PC-9 (cell line): ENCODE measurements at regions not wholly inside any gene's neighbourhood (a gene's known extent, or its start where the extent isn't known, plus 50 kb on each side); places are given as distances from the start of the nearest gene placed in this dataset.

ENCODE experiments used
- BruUV-seq: library from RNA; stranded (reverse); fragments of 400-500 nt; replicated peaks from 2 replicates; lab custom pipeline; 2021; lab: Mats Ljungman, UMichigan
- CTCF ChIA-PET: fragments of 300-600 bp; sonication (Branson Sonifier 250); formaldehyde crosslinking; loops from one replicate; lab custom pipeline; 2022; ENCODE audit warnings: antibody characterized with exemption; lab: Charles Lee
- POLR2A ChIA-PET: fragments of 300-600 bp; sonication (Branson Sonifier 250); formaldehyde crosslinking; loops from one replicate; lab custom pipeline; 2022; ENCODE audit warnings: antibody characterized with exemption; ENCODE audit not compliant: unreplicated experiment; lab: Charles Lee
- DNase-seq, 2 experiments: peaks; one replicate each; pipeline versions ENCODE4 v3.0.0 to v3.0.0-alpha.2; 2015 to 2022; ENCODE audit warnings: mixed read lengths in 1 of 2
- H2AFZ ChIP-seq: fragments of 200-600 bp; sonication (generic); 2 replicates; pipeline ENCODE4 v1.8.1; 2017; ENCODE audit warnings: antibody characterized with exemption
- H3F3A ChIP-seq: fragments of 200-600 bp; sonication (generic); 2 replicates; pipeline ENCODE4 v1.8.1; 2017; ENCODE audit warnings: antibody characterized with exemption, mild to moderate bottlenecking, low read depth; ENCODE audit not compliant: insufficient read depth
- H3K27ac ChIP-seq: fragments of 200-600 bp; sonication (generic); 2 replicates; pipeline ENCODE4 v1.6.1; 2016; ENCODE audit warnings: mixed run types
- H3K27me3 ChIP-seq: fragments of 200-600 bp; sonication (generic); 2 replicates; pipeline ENCODE4 v1.6.1; 2016; ENCODE audit warnings: low read depth, mixed run types; ENCODE audit not compliant: insufficient read depth
- H3K36me3 ChIP-seq: fragments of 200-600 bp; sonication (generic); 2 replicates; pipeline ENCODE4 v1.6.1; 2016; ENCODE audit warnings: low read depth, mixed run types
- H3K4me1 ChIP-seq: fragments of 200-600 bp; sonication (generic); replicated peaks from 2 replicates; pipeline ENCODE4 v1.6.1; 2016; ENCODE audit warnings: mixed run types; ENCODE audit not compliant: insufficient read depth
- H3K4me2 ChIP-seq: fragments of 200-600 bp; sonication (generic); 2 replicates; pipeline ENCODE4 v1.6.1; 2017; ENCODE audit warnings: mixed run types
- H3K4me3 ChIP-seq: fragments of 200-600 bp; sonication (generic); 2 replicates; pipeline ENCODE4 v1.6.1; 2016; ENCODE audit warnings: mixed run types
- H3K79me2 ChIP-seq: fragments of 200-600 bp; sonication (generic); 2 replicates; pipeline ENCODE4 v1.6.1; 2017; ENCODE audit warnings: low read depth, mixed run types
- H3K9me2 ChIP-seq: fragments of 200-600 bp; sonication (generic); 2 replicates; pipeline ENCODE4 v1.8.1; 2017; ENCODE audit warnings: mild to moderate bottlenecking; ENCODE audit not compliant: insufficient read depth
- H3K9me3 ChIP-seq: fragments of 200-600 bp; sonication (generic); 2 replicates; pipeline ENCODE4 v1.8.1; 2016; ENCODE audit warnings: low read depth; ENCODE audit not compliant: insufficient read depth
- H4K20me1 ChIP-seq: fragments of 200-600 bp; sonication (generic); 2 replicates; pipeline ENCODE4 v1.8.1; 2017; ENCODE audit not compliant: insufficient read depth
- EZH2 ChIP-seq: fragments of 200-600 bp; sonication (generic); IDR thresholded peaks from 2 replicates; pipeline ENCODE4 v1.8.0; 2017; ENCODE audit warnings: antibody characterized with exemption, low read depth
- intact Hi-C: fragments of 100-400 bp; cut with micrococcal nuclease; formaldehyde crosslinking; loops from one replicate; pipeline ENCODE4 v1.10.0; 2022; ENCODE audit not compliant: unreplicated experiment
- TF ChIP-seq, protein P1 (sequence below): fragments of 200-600 bp; sonication (generic); conservative IDR thresholded peaks from 2 replicates; pipeline ENCODE4 v1.6.1; 2017; ENCODE audit warnings: mixed run types, antibody characterized with exemption, mild to moderate bottlenecking, moderate library complexity

DNA sequence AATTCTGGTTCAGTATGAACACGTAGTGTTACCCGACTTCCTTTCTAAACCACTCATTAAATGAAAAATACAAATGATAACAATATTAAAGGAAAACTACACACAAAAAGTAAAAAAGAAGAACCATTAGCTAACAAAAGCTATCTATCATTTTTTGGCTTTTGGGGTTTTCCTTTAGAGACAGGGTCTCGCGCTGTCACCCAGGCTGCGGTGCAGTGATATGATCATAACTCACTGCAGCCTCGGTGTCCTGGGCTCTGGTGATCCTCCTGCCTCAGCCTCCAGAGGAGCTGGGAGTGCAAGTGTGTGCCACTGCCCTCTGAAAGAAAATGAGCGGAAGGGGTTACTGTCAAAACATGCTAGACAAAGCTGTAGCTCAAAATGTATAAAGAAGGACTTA is 238.2 kb upstream of the AVPR1A start:
- ChIA-PET POLR2A (no interaction called here), CTCF (no interaction called here)
- Histone ChIP-seq H3K4me3 (no peak overlapping the region), H3K9me3 (no peaks in the 10 kb centered on the region), H3K9me2 (no peaks in the 10 kb centered on the region), H3K36me3 (no peaks in the 10 kb centered on the region), H3K4me1 (no peaks in the 10 kb centered on the region), H3K27ac (no peak overlapping the region), H4K20me1 (no peaks in the 10 kb centered on the region), H2AFZ (no peak overlapping the region), H3K79me2 (no peaks in the 10 kb centered on the region), H3K4me2 (no peak overlapping the region), H3F3A (no peaks in the 10 kb centered on the region), H3K27me3 (no peaks in the 10 kb centered on the region)
- intact Hi-C loops: no loop called here
- TF ChIP-seq, protein P1, sequence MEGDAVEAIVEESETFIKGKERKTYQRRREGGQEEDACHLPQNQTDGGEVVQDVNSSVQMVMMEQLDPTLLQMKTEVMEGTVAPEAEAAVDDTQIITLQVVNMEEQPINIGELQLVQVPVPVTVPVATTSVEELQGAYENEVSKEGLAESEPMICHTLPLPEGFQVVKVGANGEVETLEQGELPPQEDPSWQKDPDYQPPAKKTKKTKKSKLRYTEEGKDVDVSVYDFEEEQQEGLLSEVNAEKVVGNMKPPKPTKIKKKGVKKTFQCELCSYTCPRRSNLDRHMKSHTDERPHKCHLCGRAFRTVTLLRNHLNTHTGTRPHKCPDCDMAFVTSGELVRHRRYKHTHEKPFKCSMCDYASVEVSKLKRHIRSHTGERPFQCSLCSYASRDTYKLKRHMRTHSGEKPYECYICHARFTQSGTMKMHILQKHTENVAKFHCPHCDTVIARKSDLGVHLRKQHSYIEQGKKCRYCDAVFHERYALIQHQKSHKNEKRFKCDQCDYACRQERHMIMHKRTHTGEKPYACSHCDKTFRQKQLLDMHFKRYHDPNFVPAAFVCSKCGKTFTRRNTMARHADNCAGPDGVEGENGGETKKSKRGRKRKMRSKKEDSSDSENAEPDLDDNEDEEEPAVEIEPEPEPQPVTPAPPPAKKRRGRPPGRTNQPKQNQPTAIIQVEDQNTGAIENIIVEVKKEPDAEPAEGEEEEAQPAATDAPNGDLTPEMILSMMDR: no peak
- no peak for TF ChIP-seq EZH2
- DNase-seq: no peak
- BruUV-seq: no TSS peak

DNA sequence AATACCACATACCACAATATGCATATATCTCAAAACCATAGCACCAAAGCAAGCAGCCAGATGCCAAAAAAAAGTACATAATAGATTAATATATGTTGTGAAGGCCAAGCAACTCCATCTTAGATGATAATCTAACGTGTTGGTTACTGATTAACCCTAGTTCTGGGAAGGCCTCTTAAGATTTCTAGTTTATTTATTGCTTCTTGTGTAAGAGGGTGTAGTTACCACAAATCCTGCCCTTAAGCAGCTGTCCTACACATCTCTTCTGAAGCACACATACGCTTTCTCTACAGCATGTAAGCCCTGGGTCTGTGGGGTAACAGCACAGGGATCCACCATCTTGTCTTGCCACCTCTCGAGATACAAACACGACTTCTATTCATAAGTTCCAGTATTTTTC is 236.8 kb upstream of the AVPR1A start:
- BruUV-seq: no TSS peak
- ChIA-PET CTCF (no interaction called here), POLR2A (no interaction called here)
- Histone ChIP-seq H3K4me1 (no peaks in the 10 kb centered on the region), H3K36me3 (no peaks in the 10 kb centered on the region), H3K4me3 (no peak overlapping the region), H3K27me3 (no peaks in the 10 kb centered on the region), H3K4me2 (no peak overlapping the region), H3K9me2 (no peaks in the 10 kb centered on the region), H4K20me1 (no peaks in the 10 kb centered on the region), H3K9me3 (no peaks in the 10 kb centered on the region), H3F3A (no peaks in the 10 kb centered on the region), H2AFZ (no peak overlapping the region), H3K79me2 (no peaks in the 10 kb centered on the region), H3K27ac (no peak overlapping the region)
- DNase-seq: no peak
- TF ChIP-seq EZH2: no peak
- TF ChIP-seq, protein P1: no peak
- intact Hi-C loops: no loop called here

GRCh38 chr12:63382930-63383329 is 231.9 kb upstream of the AVPR1A start:
- Histone ChIP-seq H3K27me3 (no peaks in the 10 kb centered on the region), H3K9me2 (no peaks in the 10 kb centered on the region), H3K9me3 (no peaks in the 10 kb centered on the region), H3K4me1 (no peaks in the 10 kb centered on the region), H3K4me3 (no peak overlapping the region), H3K79me2 (no peaks in the 10 kb centered on the region), H3F3A (no peaks in the 10 kb centered on the region), H4K20me1 (no peaks in the 10 kb centered on the region), H3K27ac (no peak overlapping the region), H3K36me3 (no peaks in the 10 kb centered on the region), H3K4me2 (no peak overlapping the region), H2AFZ (no peak overlapping the region)
- CTCF ChIA-PET: no interaction called here
- POLR2A ChIA-PET: no interaction called here
- no TSS peak for BruUV-seq
- intact Hi-C loops: no loop called here
- TF ChIP-seq, protein P1: no peak
- no peak for TF ChIP-seq EZH2
- no peak for DNase-seq
